ENCODE measurements at regions not wholly inside any gene's neighbourhood (a gene's known extent, or its start where the extent isn't known, plus 50 kb on each side); places are given as distances from the start of the nearest gene placed in this dataset.
A peak's percentile ranks its signal among the peaks of the same experiment; 100 is the strongest.

DNA sequence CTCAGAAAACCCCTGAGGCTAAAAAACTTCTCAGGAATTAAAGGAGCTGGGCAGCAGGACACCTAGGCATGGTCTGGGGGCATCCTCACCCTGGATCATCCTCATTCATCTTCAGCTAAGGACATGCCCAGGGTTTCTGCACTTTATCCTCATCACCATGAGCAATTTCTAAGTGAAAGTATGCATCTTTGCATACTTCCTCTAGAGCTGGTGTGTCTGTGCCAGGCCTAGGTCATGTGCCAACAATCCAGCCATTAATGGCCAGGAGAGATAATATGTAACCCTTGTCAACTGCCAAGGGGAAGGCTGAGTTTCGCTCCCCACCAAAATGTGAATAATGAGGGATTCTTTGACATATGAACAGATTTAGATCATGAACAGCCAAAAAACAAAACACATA lies 160.5 kb downstream of the KITLG start:
- Histone ChIP-seq H2AFZ (ENCODE audit: low read depth, low read length) (no peak overlapping the region), H3K9me3 (ENCODE audit: control insufficient read depth, low read length) (no peaks in the 10 kb centered on the region), H2BK15ac (ENCODE audit: low read depth, poor library complexity, severe bottlenecking) (no peak overlapping the region), H3K4ac (ENCODE audit: low read depth in 1 of 2, low read length in 2 of 2) (no peak overlapping the region), H2AK5ac (ENCODE audit: low read length, severe bottlenecking) (no peak overlapping the region), H2BK120ac (ENCODE audit: low read depth, low read length) (no peak overlapping the region), H4K8ac (ENCODE audit: low read length) (no peak overlapping the region), H3K27me3 (ENCODE audit: control insufficient read depth in 1 of 2, insufficient read depth in 1 of 2, low read length in 2 of 2) (no peaks in the 10 kb centered on the region), H3K4me1 (ENCODE audit: control insufficient read depth, insufficient read depth, low read depth, low read length) (no peaks in the 10 kb centered on the region), H3K79me1 (replicated peaks; ENCODE audit: low read length, poor library complexity, severe bottlenecking) (no peaks in the 10 kb centered on the region), H3K27ac (ENCODE audit: low read length, poor library complexity, severe bottlenecking) (no peak overlapping the region), H3K23ac (ENCODE audit: low read length in 2 of 2) (no peak overlapping the region), H3K9ac (ENCODE audit: low read length) (peak overlapping the region; percentile 86), H3K36me3 (ENCODE audit: control insufficient read depth in 1 of 2, insufficient read depth in 2 of 2, low read depth in 1 of 2, low read length in 2 of 2) (no peaks in the 10 kb centered on the region), H2BK12ac (ENCODE audit: low read length in 2 of 2) (peak overlapping the region in 1 of 2 experiments; percentile 37), H2BK5ac (ENCODE audit: low read depth, low read length, poor library complexity, severe bottlenecking) (no peak overlapping the region), H3K18ac (ENCODE audit: low read depth in 1 of 2, low read length in 2 of 2) (no peak overlapping the region), H4K91ac (ENCODE audit: low read length) (no peak overlapping the region), H3K4me2 (ENCODE audit: low read length, poor library complexity, severe bottlenecking) (no peak overlapping the region), H3K4me3 (ENCODE audit: insufficient read depth in 1 of 2, low read depth in 1 of 2, low read length in 2 of 2) (peak overlapping the region in 1 of 2 experiments; percentile 78), H3K14ac (ENCODE audit: low read length in 2 of 2) (no peak overlapping the region)
- no CpG with 5 or more reads among the region's 1 CpG for WGBS
- no peak for DNase-seq

DNA sequence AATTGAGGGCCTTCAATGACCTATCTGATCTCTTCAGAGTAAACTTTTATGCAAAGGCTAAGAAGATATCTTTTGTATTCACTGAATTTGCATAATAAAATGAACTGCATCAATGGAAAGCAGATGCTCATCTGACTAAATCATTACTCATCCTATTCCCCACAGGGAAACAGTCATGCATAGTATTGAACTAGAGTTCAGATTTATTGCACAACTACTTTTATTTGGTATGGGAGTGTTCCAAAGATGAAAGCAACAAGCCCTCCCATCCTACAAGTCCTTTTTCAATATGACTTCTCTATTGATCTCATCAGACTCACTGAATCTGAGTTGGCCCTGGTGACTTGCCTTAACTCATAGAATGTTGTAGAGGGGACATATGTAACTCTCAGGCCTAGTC lies 159.8 kb downstream of the KITLG start:
- H3K4ac ChIP-seq (ENCODE audit: low read depth in 1 of 2, low read length in 2 of 2): no peak overlapping the region
- H4K91ac ChIP-seq (ENCODE audit: low read length): no peak overlapping the region

DNA sequence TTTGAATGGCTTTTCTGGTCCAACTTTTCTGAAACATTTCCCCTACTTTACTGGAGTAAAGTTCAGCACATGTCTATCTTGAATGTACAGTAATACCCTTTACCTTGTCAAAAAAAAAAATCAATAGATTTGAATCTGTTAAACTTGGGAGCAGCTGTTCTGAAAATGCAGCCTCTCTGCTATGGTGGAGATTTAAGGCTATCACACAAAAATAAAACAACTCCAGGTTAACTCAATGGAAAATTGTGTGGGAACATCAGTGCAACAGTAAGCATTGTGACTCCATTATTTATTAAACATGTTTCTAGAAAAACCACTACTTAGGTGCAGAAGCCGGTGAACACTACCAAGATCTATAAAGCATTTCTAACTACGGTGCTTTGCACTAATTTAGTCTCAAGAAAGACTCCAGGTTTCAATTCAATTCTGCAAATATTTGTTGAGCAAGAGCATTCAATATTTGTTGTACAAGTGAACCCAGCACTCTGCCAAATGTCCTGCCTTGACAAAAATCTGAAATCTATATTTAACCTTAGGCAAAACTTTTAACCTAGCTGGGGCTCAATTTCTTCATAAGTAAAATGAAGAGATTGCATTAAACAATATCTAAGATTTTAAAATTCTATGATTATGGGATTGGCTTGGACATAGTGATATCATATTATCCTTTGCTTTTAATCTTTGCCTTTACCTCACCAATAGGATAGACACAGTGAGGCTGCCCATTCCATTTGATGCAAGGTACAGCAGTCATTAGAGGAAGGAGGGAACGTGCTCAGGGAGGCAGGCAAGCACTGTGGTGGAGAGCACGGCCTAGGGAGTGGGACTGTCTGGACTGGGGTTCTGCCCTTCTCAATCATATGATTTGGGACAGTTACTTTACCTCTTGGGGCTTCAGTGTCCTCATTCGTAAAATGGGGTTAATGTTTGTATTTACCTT lies 155.2 kb downstream of the KITLG start:
- Histone ChIP-seq H2AFZ (ENCODE audit: low read depth, low read length) (no peak overlapping the region), H3K4ac (ENCODE audit: low read depth in 1 of 2, low read length in 2 of 2) (no peak overlapping the region), H2BK5ac (ENCODE audit: low read depth, low read length, poor library complexity, severe bottlenecking) (no peak overlapping the region), H2AK5ac (ENCODE audit: low read length, severe bottlenecking) (no peak overlapping the region), H3K9me3 (ENCODE audit: control insufficient read depth, low read length) (peaks cover 3% of the 10 kb centered on the region), H2BK12ac (ENCODE audit: low read length in 2 of 2) (no peak overlapping the region), H3K4me3 (ENCODE audit: insufficient read depth in 1 of 2, low read depth in 1 of 2, low read length in 2 of 2) (no peak overlapping the region), H3K27ac (ENCODE audit: low read length, poor library complexity, severe bottlenecking) (no peak overlapping the region), H3K14ac (ENCODE audit: low read length in 2 of 2) (no peak overlapping the region), H3K9ac (ENCODE audit: low read length) (no peak overlapping the region), H2BK120ac (ENCODE audit: low read depth, low read length) (no peak overlapping the region), H3K4me2 (ENCODE audit: low read length, poor library complexity, severe bottlenecking) (no peak overlapping the region), H3K23ac (ENCODE audit: low read length in 2 of 2) (no peak overlapping the region), H3K27me3 (ENCODE audit: control insufficient read depth in 1 of 2, insufficient read depth in 1 of 2, low read length in 2 of 2) (no peaks in the 10 kb centered on the region), H3K79me1 (replicated peaks; ENCODE audit: low read length, poor library complexity, severe bottlenecking) (no peaks in the 10 kb centered on the region), H2BK15ac (ENCODE audit: low read depth, poor library complexity, severe bottlenecking) (no peak overlapping the region), H3K4me1 (ENCODE audit: control insufficient read depth, insufficient read depth, low read depth, low read length) (no peaks in the 10 kb centered on the region), H3K18ac (ENCODE audit: low read depth in 1 of 2, low read length in 2 of 2) (no peak overlapping the region), H4K8ac (ENCODE audit: low read length) (no peak overlapping the region), H3K36me3 (ENCODE audit: control insufficient read depth in 1 of 2, insufficient read depth in 2 of 2, low read depth in 1 of 2, low read length in 2 of 2) (no peaks in the 10 kb centered on the region), H4K91ac (ENCODE audit: low read length) (no peak overlapping the region)
- no peak for DNase-seq
- WGBS: 93% methylated on average over 4 of the region's 5 CpGs

More for the DNA sequence above, 159.8 kb downstream of the KITLG start:
- peak overlapping the region in 1 of 2 experiments; percentile 78 for H3K4me3 ChIP-seq (ENCODE audit: insufficient read depth in 1 of 2, low read depth in 1 of 2, low read length in 2 of 2)
- H4K8ac ChIP-seq (ENCODE audit: low read length): no peak overlapping the region
- no peak overlapping the region for H3K4me2 ChIP-seq (ENCODE audit: low read length, poor library complexity, severe bottlenecking)
- H3K14ac ChIP-seq (ENCODE audit: low read length in 2 of 2): no peak overlapping the region
- peak overlapping the region; percentile 13 to 62 for H3K18ac ChIP-seq (ENCODE audit: low read depth in 1 of 2, low read length in 2 of 2)
- no peaks in the 10 kb centered on the region for H3K4me1 ChIP-seq (ENCODE audit: control insufficient read depth, insufficient read depth, low read depth, low read length)
- H3K79me1 ChIP-seq (replicated peaks; ENCODE audit: low read length, poor library complexity, severe bottlenecking): no peaks in the 10 kb centered on the region
- no peak overlapping the region for H2AK5ac ChIP-seq (ENCODE audit: low read length, severe bottlenecking)
- DNase-seq: peak; percentile 63
- H2AFZ ChIP-seq (ENCODE audit: low read depth, low read length): no peak overlapping the region
- no peak overlapping the region for H3K23ac ChIP-seq (ENCODE audit: low read length in 2 of 2)
- H3K27ac ChIP-seq (ENCODE audit: low read length, poor library complexity, severe bottlenecking): peak overlapping the region; percentile 18
- no peak overlapping the region for H2BK5ac ChIP-seq (ENCODE audit: low read depth, low read length, poor library complexity, severe bottlenecking)
- no peaks in the 10 kb centered on the region for H3K36me3 ChIP-seq (ENCODE audit: control insufficient read depth in 1 of 2, insufficient read depth in 2 of 2, low read depth in 1 of 2, low read length in 2 of 2)
- H3K9ac ChIP-seq (ENCODE audit: low read length): peak overlapping the region; percentile 86
- no peaks in the 10 kb centered on the region for H3K27me3 ChIP-seq (ENCODE audit: control insufficient read depth in 1 of 2, insufficient read depth in 1 of 2, low read length in 2 of 2)
- no peaks in the 10 kb centered on the region for H3K9me3 ChIP-seq (ENCODE audit: control insufficient read depth, low read length)
- H2BK12ac ChIP-seq (ENCODE audit: low read length in 2 of 2): peak overlapping the region in 1 of 2 experiments; percentile 39
- no peak overlapping the region for H2BK120ac ChIP-seq (ENCODE audit: low read depth, low read length)
- no peak overlapping the region for H2BK15ac ChIP-seq (ENCODE audit: low read depth, poor library complexity, severe bottlenecking)

DNA sequence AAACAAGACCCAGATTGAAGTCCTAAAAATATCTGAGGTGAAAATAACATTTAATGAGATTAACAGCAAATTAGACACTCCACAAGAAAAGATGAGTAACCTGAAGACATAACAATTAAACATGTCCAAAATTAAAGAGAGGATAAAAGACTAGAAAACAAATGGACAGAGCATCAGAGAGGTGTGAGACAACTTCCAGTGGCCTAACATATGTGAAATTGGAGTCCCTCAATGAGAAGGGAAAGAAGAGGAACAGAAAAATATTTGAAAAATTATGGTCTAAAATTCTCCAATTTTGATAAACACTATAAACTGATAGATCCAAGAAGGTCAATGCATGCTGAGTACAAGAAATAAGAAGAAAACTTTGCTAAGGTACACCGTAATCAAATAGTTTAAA lies 151.9 kb downstream of the KITLG start:
- H2BK12ac ChIP-seq (ENCODE audit: low read length in 2 of 2): no peak overlapping the region
- no peak overlapping the region for H3K14ac ChIP-seq (ENCODE audit: low read length in 2 of 2)
- H3K27me3 ChIP-seq (ENCODE audit: control insufficient read depth in 1 of 2, insufficient read depth in 1 of 2, low read length in 2 of 2): no peaks in the 10 kb centered on the region
- H2BK15ac ChIP-seq (ENCODE audit: low read depth, poor library complexity, severe bottlenecking): no peak overlapping the region
- no peak overlapping the region for H2BK120ac ChIP-seq (ENCODE audit: low read depth, low read length)
- no peak overlapping the region for H3K4me2 ChIP-seq (ENCODE audit: low read length, poor library complexity, severe bottlenecking)
- H4K91ac ChIP-seq (ENCODE audit: low read length): no peak overlapping the region
- H3K18ac ChIP-seq (ENCODE audit: low read depth in 1 of 2, low read length in 2 of 2): no peak overlapping the region
- no peak for DNase-seq
- H2BK5ac ChIP-seq (ENCODE audit: low read depth, low read length, poor library complexity, severe bottlenecking): no peak overlapping the region
- no peaks in the 10 kb centered on the region for H3K36me3 ChIP-seq (ENCODE audit: control insufficient read depth in 1 of 2, insufficient read depth in 2 of 2, low read depth in 1 of 2, low read length in 2 of 2)
- WGBS: 95% methylated on average over 1 of the region's 1 CpG
- no peaks in the 10 kb centered on the region for H3K79me1 ChIP-seq (replicated peaks; ENCODE audit: low read length, poor library complexity, severe bottlenecking)
- no peak overlapping the region for H2AK5ac ChIP-seq (ENCODE audit: low read length, severe bottlenecking)
- no peak overlapping the region for H3K4ac ChIP-seq (ENCODE audit: low read depth in 1 of 2, low read length in 2 of 2)
- H3K4me1 ChIP-seq (ENCODE audit: control insufficient read depth, insufficient read depth, low read depth, low read length): no peaks in the 10 kb centered on the region
- no peak overlapping the region for H2AFZ ChIP-seq (ENCODE audit: low read depth, low read length)
- peaks cover 3% of the 10 kb centered on the region for H3K9me3 ChIP-seq (ENCODE audit: control insufficient read depth, low read length)
- H3K27ac ChIP-seq (ENCODE audit: low read length, poor library complexity, severe bottlenecking): no peak overlapping the region
- no peak overlapping the region for H3K9ac ChIP-seq (ENCODE audit: low read length)
- no peak overlapping the region for H3K23ac ChIP-seq (ENCODE audit: low read length in 2 of 2)
- H4K8ac ChIP-seq (ENCODE audit: low read length): no peak overlapping the region
- H3K4me3 ChIP-seq (ENCODE audit: insufficient read depth in 1 of 2, low read depth in 1 of 2, low read length in 2 of 2): no peak overlapping the region

Measured in mesenchymal stem cell (in vitro differentiated cells and primary cell).